GM12865 (cell line): ENCODE measurements at regions not wholly inside any gene's neighbourhood (a gene's known extent, or its start where the extent isn't known, plus 50 kb on each side); places are given as distances from the start of the nearest gene placed in this dataset.

Experiments used
- DNase-seq: peaks from one replicate; pipeline ENCODE4 v3.0.0; 2010; ENCODE audit warnings: low read depth
- H3K4me3 ChIP-seq: 2 replicates; pipeline ENCODE4 v1.5.1; 2011; ENCODE audit warnings: mild to moderate bottlenecking, low read depth, low read length, control low read depth
- TF ChIP-seq, protein P1 (sequence below): IDR thresholded peaks from 2 replicates; pipeline ENCODE4 v1.5.1; 2011; ENCODE audit warnings: low read length, control low read depth, low read depth, inconsistent platforms; ENCODE audit not compliant: insufficient read depth; ENCODE audit errors: missing control alignments

DNA sequence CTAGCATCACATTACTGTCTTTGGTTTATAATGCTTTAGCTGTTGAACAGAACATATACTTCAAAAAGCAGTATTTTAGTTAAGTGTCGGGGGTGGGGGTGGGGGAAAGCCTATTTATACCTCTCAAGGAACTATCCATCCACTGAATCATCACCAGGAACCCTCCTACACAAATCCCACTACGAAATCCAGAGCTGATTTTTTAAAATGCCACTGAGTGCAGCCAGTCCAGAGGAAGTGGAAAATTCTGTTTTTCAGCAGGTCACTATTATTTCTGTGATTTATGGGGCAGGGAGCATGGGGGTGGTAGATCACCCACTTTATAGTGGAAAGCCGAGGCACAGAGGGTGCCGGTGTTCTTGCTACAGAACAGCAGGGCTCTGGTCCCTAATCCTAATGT is 284.1 kb downstream of the SOX9 start:
- no peak overlapping the region for H3K4me3 ChIP-seq
- DNase-seq = no peak
- TF ChIP-seq, protein P1, sequence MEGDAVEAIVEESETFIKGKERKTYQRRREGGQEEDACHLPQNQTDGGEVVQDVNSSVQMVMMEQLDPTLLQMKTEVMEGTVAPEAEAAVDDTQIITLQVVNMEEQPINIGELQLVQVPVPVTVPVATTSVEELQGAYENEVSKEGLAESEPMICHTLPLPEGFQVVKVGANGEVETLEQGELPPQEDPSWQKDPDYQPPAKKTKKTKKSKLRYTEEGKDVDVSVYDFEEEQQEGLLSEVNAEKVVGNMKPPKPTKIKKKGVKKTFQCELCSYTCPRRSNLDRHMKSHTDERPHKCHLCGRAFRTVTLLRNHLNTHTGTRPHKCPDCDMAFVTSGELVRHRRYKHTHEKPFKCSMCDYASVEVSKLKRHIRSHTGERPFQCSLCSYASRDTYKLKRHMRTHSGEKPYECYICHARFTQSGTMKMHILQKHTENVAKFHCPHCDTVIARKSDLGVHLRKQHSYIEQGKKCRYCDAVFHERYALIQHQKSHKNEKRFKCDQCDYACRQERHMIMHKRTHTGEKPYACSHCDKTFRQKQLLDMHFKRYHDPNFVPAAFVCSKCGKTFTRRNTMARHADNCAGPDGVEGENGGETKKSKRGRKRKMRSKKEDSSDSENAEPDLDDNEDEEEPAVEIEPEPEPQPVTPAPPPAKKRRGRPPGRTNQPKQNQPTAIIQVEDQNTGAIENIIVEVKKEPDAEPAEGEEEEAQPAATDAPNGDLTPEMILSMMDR = no peak

DNA sequence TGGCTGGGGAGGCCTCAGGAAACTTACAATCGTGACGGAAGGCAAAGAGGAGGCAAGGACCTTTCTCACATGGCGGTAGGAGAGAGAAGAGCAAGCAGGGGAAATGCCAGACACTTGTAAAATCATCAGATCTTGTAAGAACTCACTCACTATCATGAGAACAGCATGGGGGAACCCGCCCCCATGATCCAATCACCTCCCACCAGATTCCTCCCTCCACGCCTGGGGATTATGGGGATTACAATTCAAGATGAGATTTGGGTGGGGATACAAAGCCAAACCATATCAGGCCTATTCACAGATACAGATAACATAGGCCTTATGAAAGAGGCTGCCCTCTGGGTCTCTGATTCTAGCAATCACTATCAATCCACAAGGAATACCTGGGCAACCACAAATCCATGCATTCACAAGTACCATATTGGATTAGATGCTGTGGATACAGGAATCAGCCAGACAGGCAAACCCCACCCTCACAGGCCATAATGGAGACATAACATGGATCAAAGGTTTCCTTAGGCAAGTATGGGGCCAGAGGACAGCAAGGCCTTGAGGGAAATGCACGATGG is 284.9 kb downstream of the SOX9 start:
- H3K4me3 ChIP-seq = no peak overlapping the region
- TF ChIP-seq, protein P1 = no peak
- no peak for DNase-seq

DNA sequence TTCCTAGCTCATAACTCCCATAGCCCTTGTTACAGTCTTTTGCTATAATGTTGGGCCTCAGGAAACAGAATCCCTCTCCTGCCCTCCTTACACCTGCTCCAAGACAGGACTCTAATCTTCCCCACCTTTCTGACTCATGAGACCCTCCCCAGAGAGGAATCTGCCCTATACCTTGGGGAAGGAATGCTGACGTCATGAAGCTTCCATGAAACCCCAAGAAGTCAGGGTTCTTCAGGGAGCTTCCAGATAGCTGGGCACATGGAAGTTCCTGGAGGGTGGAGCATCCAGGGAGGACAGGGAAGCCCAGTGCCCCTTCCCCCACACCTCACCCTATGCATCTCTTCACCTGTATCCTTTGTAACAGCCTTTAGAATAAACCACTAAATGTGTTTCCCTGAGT is 285.7 kb downstream of the SOX9 start:
- no peak overlapping the region for H3K4me3 ChIP-seq
- no peak for DNase-seq
- TF ChIP-seq, protein P1 = no peak

DNA sequence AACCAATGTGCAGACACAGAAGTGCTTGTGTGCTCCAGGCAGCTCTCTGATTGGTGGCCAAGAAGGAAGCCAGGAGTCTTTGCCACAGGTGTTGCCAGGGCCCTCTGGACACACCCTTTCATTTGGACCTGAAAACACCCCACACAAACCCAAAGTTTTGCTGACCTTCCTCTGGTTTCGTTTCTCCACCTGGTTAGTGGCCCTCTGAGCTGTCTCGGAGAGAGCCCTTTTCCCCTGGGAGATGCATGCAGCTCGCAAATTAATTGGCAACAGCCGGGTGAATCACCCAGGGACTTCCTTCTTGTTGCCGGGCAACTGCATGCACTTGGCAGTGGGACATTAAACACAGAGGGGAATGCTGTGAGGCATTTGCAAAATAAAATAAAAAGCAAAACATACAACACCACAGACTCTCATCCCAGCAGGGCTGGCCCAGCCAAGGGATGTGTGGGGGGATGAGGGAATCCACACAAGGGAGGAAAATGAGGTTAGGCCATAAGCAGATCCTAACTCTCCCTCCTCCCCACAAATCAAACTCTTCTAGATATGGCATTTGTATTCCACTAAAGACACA is 286.6 kb downstream of the SOX9 start:
- TF ChIP-seq, protein P1 = no peak
- H3K4me3 ChIP-seq = no peak overlapping the region
- peak; percentile 83 for DNase-seq

DNA sequence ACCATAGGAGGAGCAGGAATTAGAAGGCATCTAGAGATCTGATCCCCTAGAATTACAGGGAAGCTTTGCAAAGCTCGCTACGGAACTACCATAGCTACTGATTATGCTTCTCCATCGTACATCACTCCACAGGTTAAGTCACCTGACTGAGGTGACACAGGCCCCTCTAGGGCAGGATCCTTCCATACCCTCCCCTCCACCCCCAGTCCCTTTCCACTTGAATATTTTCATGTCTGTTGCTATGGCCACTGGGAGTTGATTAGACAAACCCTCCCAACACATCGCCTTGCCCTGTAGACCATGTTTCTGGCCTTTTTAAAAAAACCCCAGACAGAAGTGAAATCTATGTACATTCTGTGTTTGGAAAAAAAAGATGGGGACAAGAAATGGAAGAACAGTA is 287.1 kb downstream of the SOX9 start:
- no peak for DNase-seq
- TF ChIP-seq, protein P1 = no peak
- no peak overlapping the region for H3K4me3 ChIP-seq

DNA sequence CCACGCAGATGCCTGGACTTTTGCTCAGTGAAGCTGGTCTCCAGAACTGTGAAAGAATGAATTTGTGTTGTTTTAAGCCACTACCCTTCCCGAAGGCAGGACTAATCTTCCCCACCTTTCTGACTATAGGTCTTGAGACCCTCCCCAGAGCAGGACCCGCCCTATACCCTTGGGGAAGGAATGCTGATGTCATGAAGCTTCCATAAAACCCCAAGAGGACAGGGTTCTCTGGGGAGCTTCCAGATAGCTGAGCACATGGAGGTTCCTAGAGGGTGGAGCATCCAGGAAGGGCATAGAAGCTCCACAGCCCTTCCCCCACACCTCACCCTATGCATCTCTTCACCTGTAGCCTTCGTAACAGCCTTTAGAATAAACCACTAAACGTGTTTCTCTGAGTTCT is 287.8 kb downstream of the SOX9 start:
- no peak for DNase-seq
- TF ChIP-seq, protein P1 = no peak
- no peak overlapping the region for H3K4me3 ChIP-seq
